GM12878 (cell line): ENCODE measurements at regions not wholly inside any gene's neighbourhood (a gene's known extent, or its start where the extent isn't known, plus 50 kb on each side); places are given as distances from the start of the nearest gene placed in this dataset.

Source experiments
- ATAC-seq: fragments of 200-7000 bp; cut with Tn5 transposase; 3 replicates; pipeline ENCODE4 v1.9.1; 2020; ENCODE audit warnings: mild to moderate bottlenecking, moderate library complexity
- BruUV-seq: library from RNA; stranded (reverse); fragments of 400-500 nt; replicated peaks from 2 replicates; lab custom pipeline; 2021; lab: Mats Ljungman, UMichigan
- CTCF ChIA-PET: fragments of 300-600 bp; sonication (Branson Sonifier 250); formaldehyde crosslinking; extraction: SDS; loops from one replicate; lab custom pipeline; 2021; ENCODE audit warnings: inconsistent platforms; lab: Yijun Ruan, JAX
- POLR2A ChIA-PET: fragments of 350-600 bp; formaldehyde crosslinking; extraction: SDS; loops from one replicate; lab custom pipeline; 2021; ENCODE audit warnings: inconsistent platforms; lab: Charles Lee
- RAD21 ChIA-PET: fragments of 300-600 bp; sonication (Branson Sonifier 250); formaldehyde crosslinking; loops from one replicate; lab custom pipeline; 2023; ENCODE audit warnings: antibody characterized with exemption; ENCODE audit not compliant: unreplicated experiment; lab: Charles Lee
- SMC1A ChIA-PET: fragments of 300-600 bp; sonication (Branson Sonifier 250); formaldehyde crosslinking; loops from one replicate; lab custom pipeline; 2023; ENCODE audit not compliant: unreplicated experiment, uncharacterized antibody; lab: Charles Lee
- DNase-seq: peaks from one replicate; pipeline ENCODE4 v3.0.0-alpha.2; 2011; ENCODE audit warnings: low read depth, low spot score
- FAIRE-seq: peaks from 3 replicates; lab custom pipeline; 2011; peaks lifted over from hg19 to GRCh38; lab: Jason Lieb, UNC
- H2AFZ ChIP-seq: 2 replicates; pipeline ENCODE4 v1.6.0; 2011; ENCODE audit warnings: low read depth, low read length, control low read depth; ENCODE audit not compliant: control insufficient read depth
- H3K27ac ChIP-seq: 2 replicates; pipeline ENCODE4 v1.5.1; 2011; ENCODE audit warnings: control low read depth; ENCODE audit not compliant: control insufficient read depth, insufficient read depth
- H3K27me3 ChIP-seq, 2 experiments: replicated peaks in 1 of 2; 2 replicates each; pipeline versions ENCODE4 v1.6.0 to v1.6.1; 2011; ENCODE audit warnings: low read length in 1 of 2; ENCODE audit not compliant: control insufficient read depth in 2 of 2, insufficient read depth in 2 of 2
- H3K36me3 ChIP-seq, 2 experiments: 2 replicates each; pipeline ENCODE4 v1.5.1; 2011; ENCODE audit warnings: low read length in 1 of 2; ENCODE audit not compliant: control insufficient read depth in 2 of 2, insufficient read depth in 2 of 2
- H3K4me1 ChIP-seq: 2 replicates; pipeline ENCODE4 v1.6.1; 2011; ENCODE audit warnings: mild to moderate bottlenecking, low read length, moderate library complexity, mixed read lengths; ENCODE audit not compliant: control insufficient read depth, insufficient read depth
- H3K4me2 ChIP-seq: 2 replicates; pipeline ENCODE4 v1.6.0; 2011; ENCODE audit warnings: control low read depth; ENCODE audit not compliant: control insufficient read depth, insufficient read depth
- H3K4me3 ChIP-seq: fragments of 200-600 bp; sonication (generic); 2 replicates; pipeline ENCODE4 v1.5.1; 2016
- H3K79me2 ChIP-seq: 2 replicates; pipeline ENCODE4 v1.6.0; 2011; ENCODE audit warnings: low read length; ENCODE audit not compliant: control insufficient read depth, insufficient read depth
- H3K9ac ChIP-seq: 2 replicates; pipeline ENCODE4 v1.8.0; 2011; ENCODE audit warnings: low read length, control low read depth, mixed read lengths; ENCODE audit not compliant: control insufficient read depth, insufficient read depth
- H3K9me3 ChIP-seq: replicated peaks from 3 replicates; pipeline ENCODE4 v1.5.1; 2011; ENCODE audit warnings: mild to moderate bottlenecking, low read length; ENCODE audit not compliant: control insufficient read depth, insufficient read depth
- H4K20me1 ChIP-seq: 2 replicates; pipeline ENCODE4 v1.6.0; 2011; ENCODE audit not compliant: control insufficient read depth, insufficient read depth
- ATF7 ChIP-seq: fragments of 450-650 bp; IDR thresholded peaks from 2 replicates; pipeline ENCODE4 v1.6.1; 2016; ENCODE audit warnings: low read depth, mild to moderate bottlenecking
- CBFB ChIP-seq: IDR thresholded peaks from 2 replicates; pipeline ENCODE4 v1.6.1; 2016; ENCODE audit warnings: antibody characterized with exemption, low read depth
- CEBPB ChIP-seq, 2 experiments: fragments of 150-350 bp in 1 of 2; IDR thresholded peaks; 2 replicates each; pipeline ENCODE4 v1.6.1; 2012 to 2014; ENCODE audit warnings: low read depth in 2 of 2, low read length in 2 of 2, borderline replicate concordance in 1 of 2, inconsistent platforms in 1 of 2
- CREM ChIP-seq: IDR thresholded peaks from 2 replicates; pipeline ENCODE4 v1.6.1; 2014; ENCODE audit warnings: antibody characterized with exemption, low read depth
- EZH2 ChIP-seq: IDR thresholded peaks from 2 replicates; pipeline ENCODE4 v1.6.1; 2012; ENCODE audit warnings: low read depth, mild to moderate bottlenecking, control low read depth, inconsistent platforms, low read length, borderline replicate concordance; ENCODE audit not compliant: control insufficient read depth
- HDAC6 ChIP-seq: fragments of 200-600 bp; sonication (generic); IDR thresholded peaks from one replicate; pipeline ENCODE4 v1.8.0; 2017; ENCODE audit warnings: antibody characterized with exemption; ENCODE audit not compliant: unreplicated experiment
- KDM1A ChIP-seq: fragments of 200-600 bp; sonication (generic); IDR thresholded peaks from 2 replicates; pipeline ENCODE4 v1.6.1; 2016; ENCODE audit warnings: borderline replicate concordance
- KLF5 ChIP-seq: fragments of 450-650 bp; IDR thresholded peaks from 2 replicates; pipeline ENCODE4 v1.6.1; 2014; ENCODE audit warnings: mild to moderate bottlenecking; ENCODE audit not compliant: partially characterized antibody
- NFYA ChIP-seq: IDR thresholded peaks from 2 replicates; pipeline ENCODE4 v1.6.1; 2011; ENCODE audit warnings: low read depth, mild to moderate bottlenecking, low read length, improper control_type of control experiment, borderline replicate concordance
- POLR2A ChIP-seq: IDR thresholded peaks from 2 replicates; pipeline ENCODE4 v1.6.1; 2011; ENCODE audit warnings: low read depth, mild to moderate bottlenecking, low read length
- RCOR1 ChIP-seq: conservative IDR thresholded peaks from 2 replicates; pipeline ENCODE4 v1.6.1; 2012; ENCODE audit warnings: low read depth, low read length, improper control_type of control experiment
- RFX5 ChIP-seq: IDR thresholded peaks from 2 replicates; pipeline ENCODE4 v1.6.1; 2011; ENCODE audit warnings: low read depth, low read length, improper control_type of control experiment
- in situ Hi-C: fragments of 300-500 bp; cut with MboI; formaldehyde crosslinking; loops from 9 replicates; pipeline ENCODE4 v1.14.3; 2018; ENCODE audit warnings: mixed read lengths
- intact Hi-C: fragments of 100-400 bp; cut with micrococcal nuclease; formaldehyde crosslinking; loops from one replicate; pipeline ENCODE4 v1.14.2; 2022; ENCODE audit not compliant: unreplicated experiment
- TF ChIP-seq, protein P1 (sequence below): fragments of 450-650 bp; IDR thresholded peaks from 2 replicates; pipeline ENCODE4 v1.6.1; 2016; ENCODE audit warnings: mild to moderate bottlenecking
- TF ChIP-seq, protein P2 (sequence below): fragments of 150-350 bp; IDR thresholded peaks from 2 replicates; pipeline ENCODE4 v1.6.1; 2014; ENCODE audit warnings: mild to moderate bottlenecking, low read depth, low read length

DNA sequence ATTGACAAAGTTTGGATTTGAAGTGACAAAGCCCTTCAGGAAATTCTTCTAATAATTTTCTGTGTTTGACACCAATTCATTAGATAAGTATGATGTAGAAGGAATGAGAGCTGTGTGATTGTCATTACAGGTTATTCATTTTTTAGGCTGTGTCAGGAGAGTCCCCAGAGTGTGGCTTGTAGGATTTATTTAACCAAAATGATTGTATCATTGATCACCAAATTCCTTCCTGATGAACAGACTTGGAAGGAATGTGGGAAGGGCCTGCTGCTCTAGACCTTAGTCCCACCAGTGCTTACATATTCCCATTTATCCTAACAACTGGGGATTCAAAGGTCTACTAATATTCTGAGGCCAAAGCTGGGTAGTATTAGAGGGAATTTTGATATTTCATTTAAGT is 383.3 kb upstream of the KAZN start:
- SMC1A ChIA-PET, result no interaction called here
- Histone ChIP-seq H3K4me2 (no peak overlapping the region), H3K4me3 (no peak overlapping the region), H3K79me2 (no peaks in the 10 kb centered on the region), H3K9ac (no peak overlapping the region), H3K36me3 (no peaks in the 10 kb centered on the region), H3K27me3 (no peaks in the 10 kb centered on the region), H2AFZ (no peak overlapping the region), H4K20me1 (no peaks in the 10 kb centered on the region), H3K9me3 (no peaks in the 10 kb centered on the region), H3K27ac (no peak overlapping the region), H3K4me1 (no peaks in the 10 kb centered on the region)
- ATAC-seq (no peak), DNase-seq (no peak), FAIRE-seq (no peak)
- POLR2A ChIA-PET, result no interaction called here
- in situ Hi-C loops (no loop called here), intact Hi-C loops (no loop called here)
- TF ChIP-seq KDM1A (no peak), EZH2 (no peak), RCOR1 (no peak), RFX5 (no peak), CREM (no peak), CBFB (no peak), KLF5 (no peak), HDAC6 (no peak), CEBPB (IDR thresholded peaks at IDR 0.05; ENCODE audit: borderline replicate concordance in 1 of 2, low read depth in 2 of 2, low read length in 2 of 2) (no peak), ATF7 (no peak), NFYA (no peak), POLR2A (no peak)
- TF ChIP-seq, protein P1, sequence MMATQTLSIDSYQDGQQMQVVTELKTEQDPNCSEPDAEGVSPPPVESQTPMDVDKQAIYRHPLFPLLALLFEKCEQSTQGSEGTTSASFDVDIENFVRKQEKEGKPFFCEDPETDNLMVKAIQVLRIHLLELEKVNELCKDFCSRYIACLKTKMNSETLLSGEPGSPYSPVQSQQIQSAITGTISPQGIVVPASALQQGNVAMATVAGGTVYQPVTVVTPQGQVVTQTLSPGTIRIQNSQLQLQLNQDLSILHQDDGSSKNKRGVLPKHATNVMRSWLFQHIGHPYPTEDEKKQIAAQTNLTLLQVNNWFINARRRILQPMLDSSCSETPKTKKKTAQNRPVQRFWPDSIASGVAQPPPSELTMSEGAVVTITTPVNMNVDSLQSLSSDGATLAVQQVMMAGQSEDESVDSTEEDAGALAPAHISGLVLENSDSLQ, result no peak
- TF ChIP-seq, protein P2, sequence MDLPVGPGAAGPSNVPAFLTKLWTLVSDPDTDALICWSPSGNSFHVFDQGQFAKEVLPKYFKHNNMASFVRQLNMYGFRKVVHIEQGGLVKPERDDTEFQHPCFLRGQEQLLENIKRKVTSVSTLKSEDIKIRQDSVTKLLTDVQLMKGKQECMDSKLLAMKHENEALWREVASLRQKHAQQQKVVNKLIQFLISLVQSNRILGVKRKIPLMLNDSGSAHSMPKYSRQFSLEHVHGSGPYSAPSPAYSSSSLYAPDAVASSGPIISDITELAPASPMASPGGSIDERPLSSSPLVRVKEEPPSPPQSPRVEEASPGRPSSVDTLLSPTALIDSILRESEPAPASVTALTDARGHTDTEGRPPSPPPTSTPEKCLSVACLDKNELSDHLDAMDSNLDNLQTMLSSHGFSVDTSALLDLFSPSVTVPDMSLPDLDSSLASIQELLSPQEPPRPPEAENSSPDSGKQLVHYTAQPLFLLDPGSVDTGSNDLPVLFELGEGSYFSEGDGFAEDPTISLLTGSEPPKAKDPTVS, result no peak
- CTCF ChIA-PET, result no interaction called here
- no TSS peak for BruUV-seq
- RAD21 ChIA-PET, result no interaction called here
